Iris pigment epithelial cell (primary cell): ENCODE measurements at regions not wholly inside any gene's neighbourhood (a gene's known extent, or its start where the extent isn't known, plus 50 kb on each side); places are given as distances from the start of the nearest gene placed in this dataset.
"Not testable (repeated sequence)": the region's sequence is repeated elsewhere in the genome, so short reads cannot be mapped to it uniquely, and the experiment has no call there.

Experiments used
- DNase-seq: peaks from one replicate; pipeline ENCODE4 v3.0.0-alpha.2; 2011; ENCODE audit warnings: low read depth

GRCh38 chr3:138890555-138891187 is 55.9 kb upstream of the PIK3CB start:
- DNase-seq = peak; percentile 7

DNA sequence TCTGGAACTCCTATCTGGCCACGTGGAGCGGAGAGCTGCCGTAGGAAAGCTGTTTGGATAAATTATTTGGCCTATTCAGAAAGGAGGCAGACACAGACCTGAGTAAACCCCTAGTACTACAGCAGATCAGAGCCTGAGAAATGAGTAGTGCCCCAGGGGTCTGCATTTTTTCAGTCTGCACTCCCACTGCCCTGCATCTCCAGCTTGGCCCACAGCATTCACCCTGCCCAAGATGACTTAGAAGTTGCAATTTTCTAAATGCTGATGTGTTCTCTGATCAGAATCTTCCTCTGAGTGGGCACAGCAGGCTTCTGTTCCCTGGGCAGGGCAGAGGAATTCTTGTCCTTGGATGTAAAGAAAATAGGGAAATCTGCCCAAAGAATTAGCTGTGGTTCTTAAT is 55.1 kb upstream of the PIK3CB start:
- DNase-seq = no peak

DNA sequence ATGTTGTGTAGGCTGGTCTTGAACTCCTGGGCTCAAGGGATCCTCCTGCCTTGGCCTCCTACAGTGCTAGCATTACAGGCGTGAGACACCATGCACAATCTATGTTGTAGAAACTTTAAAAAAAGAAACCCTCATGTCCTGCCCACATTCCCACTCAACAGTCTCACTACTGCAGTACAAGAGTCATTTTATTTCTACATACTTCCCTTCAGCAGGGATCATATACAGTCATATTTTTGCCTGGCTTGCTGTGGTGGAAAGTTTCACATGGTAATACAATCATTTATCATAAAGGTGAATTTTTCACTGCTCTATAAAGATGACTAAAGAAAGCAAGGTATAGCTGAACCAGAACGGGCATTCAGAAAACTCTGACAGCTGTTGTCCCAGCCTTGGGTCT is 53.8 kb upstream of the PIK3CB start:
- DNase-seq = no peak

- DNase-seq = not testable (repeated sequence)
Observed at GRCh38 chr3:138886096-138886495, 51.4 kb upstream of the PIK3CB start.
